ENCODE measurements at regions not wholly inside any gene's neighbourhood (a gene's known extent, or its start where the extent isn't known, plus 50 kb on each side); places are given as distances from the start of the nearest gene placed in this dataset.

GRCh38 chr16:10323528-10323869 is 62.4 kb upstream of the ATF7IP2 start:
- no peak overlapping the region for H3K4me2 ChIP-seq (ENCODE audit: control insufficient read depth, extremely low read depth, insufficient read depth, low read depth, low read length)

GRCh38 chr16:10324210-10324609 is 61.7 kb upstream of the ATF7IP2 start:
- H3K9me3 ChIP-seq (ENCODE audit: control insufficient read depth, low read depth, low read length): no peaks in the 10 kb centered on the region
- dilution Hi-C loops (cut with MboI; ENCODE audit: extremely low pct_ligation_motif_present, low sequenced_read_pairs): no loop called here
- no peak for FAIRE-seq

More at GRCh38 chr16:10323528-10323869, 62.4 kb upstream of the ATF7IP2 start:
- no peak for TF ChIP-seq EZH2 (IDR thresholded peaks at IDR 0.05; ENCODE audit: low read length)
- no peak for TF ChIP-seq CTCF (optimal IDR thresholded peaks at IDR 0.05 in 1 of 3, IDR thresholded peaks at IDR 0.05 in 1 of 3, conservative IDR thresholded peaks at IDR 0.05 in 1 of 3; ENCODE audit: extremely low read depth in 1 of 3, insufficient read depth in 2 of 3, low read length in 3 of 3)
- Histone ChIP-seq H2AFZ (ENCODE audit: control insufficient read depth, low read length) (no peak overlapping the region), H3K9ac (ENCODE audit: control insufficient read depth, extremely low read depth, insufficient read depth, low read length) (no peak overlapping the region), H3K9me3 (ENCODE audit: control insufficient read depth, low read depth, low read length) (no peaks in the 10 kb centered on the region), H3K27ac (ENCODE audit: control insufficient read depth, insufficient read depth, low read length) (no peak overlapping the region), H4K20me1 (ENCODE audit: control insufficient read depth, extremely low read depth, insufficient read depth, low read length) (no peaks in the 10 kb centered on the region), H3K27me3 (ENCODE audit: control insufficient read depth, extremely low read depth, insufficient read depth, low read length) (no peaks in the 10 kb centered on the region), H3K4me1 (ENCODE audit: control insufficient read depth, extremely low read depth, insufficient read depth, low read length) (no peaks in the 10 kb centered on the region), H3K9me1 (ENCODE audit: control insufficient read depth, extremely low read depth, insufficient read depth, low read length) (no peaks in the 10 kb centered on the region), H3K79me2 (ENCODE audit: control insufficient read depth, insufficient read depth, low read length) (no peaks in the 10 kb centered on the region), H3K4me3 (ENCODE audit: control insufficient read depth in 2 of 3, extremely low read depth in 1 of 3, insufficient read depth in 2 of 3, low read depth in 1 of 3, low read length in 3 of 3) (no peak overlapping the region), H3K36me3 (ENCODE audit: control insufficient read depth in 2 of 2, extremely low read depth in 1 of 2, insufficient read depth in 2 of 2, low read length in 2 of 2) (no peaks in the 10 kb centered on the region)
- dilution Hi-C loops (cut with MboI; ENCODE audit: extremely low pct_ligation_motif_present, low sequenced_read_pairs): no loop called here
- no peak for DNase-seq (ENCODE audit: low read depth, low spot score)
- FAIRE-seq: no peak

More at GRCh38 chr16:10324210-10324609, 61.7 kb upstream of the ATF7IP2 start:
- Histone ChIP-seq H3K4me1 (ENCODE audit: control insufficient read depth, extremely low read depth, insufficient read depth, low read length) (no peaks in the 10 kb centered on the region), H3K9ac (ENCODE audit: control insufficient read depth, extremely low read depth, insufficient read depth, low read length) (no peak overlapping the region), H3K9me1 (ENCODE audit: control insufficient read depth, extremely low read depth, insufficient read depth, low read length) (no peaks in the 10 kb centered on the region), H3K4me3 (ENCODE audit: control insufficient read depth in 2 of 3, extremely low read depth in 1 of 3, insufficient read depth in 2 of 3, low read depth in 1 of 3, low read length in 3 of 3) (no peak overlapping the region), H2AFZ (ENCODE audit: control insufficient read depth, low read length) (no peak overlapping the region), H3K36me3 (ENCODE audit: control insufficient read depth in 2 of 2, extremely low read depth in 1 of 2, insufficient read depth in 2 of 2, low read length in 2 of 2) (no peaks in the 10 kb centered on the region), H3K79me2 (ENCODE audit: control insufficient read depth, insufficient read depth, low read length) (no peaks in the 10 kb centered on the region), H4K20me1 (ENCODE audit: control insufficient read depth, extremely low read depth, insufficient read depth, low read length) (no peaks in the 10 kb centered on the region), H3K4me2 (ENCODE audit: control insufficient read depth, extremely low read depth, insufficient read depth, low read depth, low read length) (no peak overlapping the region), H3K27ac (ENCODE audit: control insufficient read depth, insufficient read depth, low read length) (no peak overlapping the region), H3K27me3 (ENCODE audit: control insufficient read depth, extremely low read depth, insufficient read depth, low read length) (no peaks in the 10 kb centered on the region)
- no peak for TF ChIP-seq CTCF (optimal IDR thresholded peaks at IDR 0.05 in 1 of 3, IDR thresholded peaks at IDR 0.05 in 1 of 3, conservative IDR thresholded peaks at IDR 0.05 in 1 of 3; ENCODE audit: extremely low read depth in 1 of 3, insufficient read depth in 2 of 3, low read length in 3 of 3)
- DNase-seq (ENCODE audit: low read depth, low spot score): no peak

Measured in keratinocyte (primary cell).